Caco-2 (cell line): ENCODE measurements at regions not wholly inside any gene's neighbourhood (a gene's known extent, or its start where the extent isn't known, plus 50 kb on each side); places are given as distances from the start of the nearest gene placed in this dataset.

Experiments used
- BruUV-seq: library from RNA; stranded (reverse); fragments of 400-500 nt; replicated peaks from 2 replicates; lab custom pipeline; 2021; lab: Mats Ljungman, UMichigan
- CTCF ChIA-PET: fragments of 300-600 bp; sonication (Branson Sonifier 250); formaldehyde crosslinking; loops from one replicate; lab custom pipeline; 2022; ENCODE audit warnings: antibody characterized with exemption; lab: Charles Lee
- POLR2A ChIA-PET: fragments of 300-600 bp; sonication (Branson Sonifier 250); formaldehyde crosslinking; loops from one replicate; lab custom pipeline; 2022; ENCODE audit warnings: antibody characterized with exemption; lab: Charles Lee
- DNase-seq, 2 experiments: peaks; one replicate each; pipeline versions ENCODE4 v3.0.0 to v3.0.0-alpha.2; 2020 to 2022
- H3K27me3 ChIP-seq: replicated peaks from 2 replicates; pipeline ENCODE4 v1.6.0; 2011; ENCODE audit warnings: low read length; ENCODE audit not compliant: control insufficient read depth, insufficient read depth
- H3K36me3 ChIP-seq: 2 replicates; pipeline ENCODE4 v1.5.1; 2011; ENCODE audit warnings: low read length; ENCODE audit not compliant: control insufficient read depth, insufficient read depth
- H3K4me1 ChIP-seq: fragments of 250-450 bp; sonication (Bioruptor Pico); 2 replicates; pipeline ENCODE4 v1.5.1; 2020; ENCODE audit warnings: mild to moderate bottlenecking
- H3K4me3 ChIP-seq: 2 replicates; pipeline ENCODE4 v1.5.1; 2011; ENCODE audit warnings: low read depth, mild to moderate bottlenecking, control low read depth, low read length
- H3K9me3 ChIP-seq: fragments of 250-450 bp; sonication (Bioruptor Pico); 2 replicates; pipeline ENCODE4 v1.5.1; 2020; ENCODE audit warnings: mild to moderate bottlenecking, moderate library complexity
- H3K27ac Mint-ChIP-seq: one replicate; pipeline ENCODE4 v1.8.0; 2022; ENCODE audit warnings: mixed read lengths; ENCODE audit not compliant: unreplicated experiment
- H3K27me3 Mint-ChIP-seq: one replicate; pipeline ENCODE4 v1.8.0; 2022; ENCODE audit warnings: mixed read lengths; ENCODE audit not compliant: insufficient read depth, unreplicated experiment
- H3K36me3 Mint-ChIP-seq: one replicate; pipeline ENCODE4 v1.8.0; 2022; ENCODE audit warnings: mild to moderate bottlenecking, mixed read lengths; ENCODE audit not compliant: insufficient read depth, unreplicated experiment
- H3K4me1 Mint-ChIP-seq: one replicate; pipeline ENCODE4 v1.8.0; 2022; ENCODE audit warnings: low read depth, mixed read lengths; ENCODE audit not compliant: unreplicated experiment
- H3K4me3 Mint-ChIP-seq: one replicate; pipeline ENCODE4 v1.8.0; 2022; ENCODE audit warnings: mild to moderate bottlenecking, moderate library complexity, mixed read lengths; ENCODE audit not compliant: unreplicated experiment
- H3K9me3 Mint-ChIP-seq: one replicate; pipeline ENCODE4 v1.8.0; 2022; ENCODE audit warnings: mixed read lengths; ENCODE audit not compliant: unreplicated experiment
- CTCF ChIP-seq, 2 experiments: fragments of 200-600 bp in 1 of 2; IDR thresholded peaks; 1 replicate in 1 of 2; 2 replicates in 1 of 2; pipeline versions ENCODE4 v1.5.1 to v1.8.0; 2011 to 2022; ENCODE audit warnings: antibody characterized with exemption in 1 of 2, control low read depth in 1 of 2, inconsistent platforms in 1 of 2, low read depth in 1 of 2, low read length in 1 of 2, mild to moderate bottlenecking in 1 of 2, moderate library complexity in 1 of 2; ENCODE audit not compliant: insufficient read depth in 1 of 2, severe bottlenecking in 1 of 2, unreplicated experiment in 1 of 2
- intact Hi-C: fragments of 100-400 bp; cut with micrococcal nuclease; formaldehyde crosslinking; loops from one replicate; pipeline ENCODE4 v1.10.0; 2022; ENCODE audit not compliant: unreplicated experiment

GRCh38 chr3:59135096-59135495 lies 85.3 kb upstream of the CFAP20DC start:
- Mint-ChIP-seq H3K4me3 (no peak overlapping the region), H3K4me1 (no peaks in the 10 kb centered on the region), H3K9me3 (no peaks in the 10 kb centered on the region), H3K36me3 (no peaks in the 10 kb centered on the region), H3K27ac (no peak overlapping the region), H3K27me3 (peaks cover 3% of the 10 kb centered on the region)
- H3K4me1 ChIP-seq: no peaks in the 10 kb centered on the region
- no peaks in the 10 kb centered on the region for H3K36me3 ChIP-seq
- H3K9me3 ChIP-seq: no peaks in the 10 kb centered on the region
- no peak for DNase-seq
- ChIA-PET CTCF (no interaction called here), POLR2A (no interaction called here)
- TF ChIP-seq CTCF (IDR thresholded peaks at IDR 0.05; ENCODE audit: insufficient read depth in 1 of 2, low read depth in 1 of 2, low read length in 1 of 2, severe bottlenecking in 1 of 2, unreplicated experiment in 1 of 2): no peak
- intact Hi-C loops: no loop called here
- no TSS peak for BruUV-seq
- H3K4me3 ChIP-seq: no peak overlapping the region
- no peaks in the 10 kb centered on the region for H3K27me3 ChIP-seq

GRCh38 chr3:59133311-59133710 lies 83.5 kb upstream of the CFAP20DC start:
- CTCF ChIA-PET: no interaction called here

GRCh38 chr3:59131016-59131766 lies 81.4 kb upstream of the CFAP20DC start:
- H3K4me1 ChIP-seq: no peaks in the 10 kb centered on the region
- ChIA-PET POLR2A (no interaction called here), CTCF (no interaction called here)
- H3K9me3 ChIP-seq: no peaks in the 10 kb centered on the region
- no peak overlapping the region for H3K27ac Mint-ChIP-seq
- peaks cover 3% of the 10 kb centered on the region for H3K27me3 Mint-ChIP-seq
- H3K4me1 Mint-ChIP-seq: no peaks in the 10 kb centered on the region
- no peak for TF ChIP-seq CTCF (IDR thresholded peaks at IDR 0.05; ENCODE audit: insufficient read depth in 1 of 2, low read depth in 1 of 2, low read length in 1 of 2, severe bottlenecking in 1 of 2, unreplicated experiment in 1 of 2)
- H3K36me3 Mint-ChIP-seq: no peaks in the 10 kb centered on the region
- no TSS peak for BruUV-seq
- H3K27me3 ChIP-seq: no peaks in the 10 kb centered on the region
- intact Hi-C loops: no loop called here
- no peak overlapping the region for H3K4me3 ChIP-seq
- no peaks in the 10 kb centered on the region for H3K9me3 Mint-ChIP-seq
- H3K36me3 ChIP-seq: no peaks in the 10 kb centered on the region
- DNase-seq: no peak
- H3K4me3 Mint-ChIP-seq: no peak overlapping the region

More at GRCh38 chr3:59133311-59133710, 83.5 kb upstream of the CFAP20DC start:
- POLR2A ChIA-PET: no interaction called here
- H3K4me3 ChIP-seq: no peak overlapping the region
- H3K27me3 Mint-ChIP-seq: peaks cover 3% of the 10 kb centered on the region
- no peak overlapping the region for H3K4me3 Mint-ChIP-seq
- DNase-seq: no peak
- no peaks in the 10 kb centered on the region for H3K4me1 Mint-ChIP-seq
- H3K36me3 Mint-ChIP-seq: no peaks in the 10 kb centered on the region
- H3K4me1 ChIP-seq: no peaks in the 10 kb centered on the region
- no peak for TF ChIP-seq CTCF (IDR thresholded peaks at IDR 0.05; ENCODE audit: insufficient read depth in 1 of 2, low read depth in 1 of 2, low read length in 1 of 2, severe bottlenecking in 1 of 2, unreplicated experiment in 1 of 2)
- intact Hi-C loops: no loop called here
- no peaks in the 10 kb centered on the region for H3K9me3 Mint-ChIP-seq
- no peaks in the 10 kb centered on the region for H3K9me3 ChIP-seq
- BruUV-seq: no TSS peak
- no peaks in the 10 kb centered on the region for H3K27me3 ChIP-seq
- no peaks in the 10 kb centered on the region for H3K36me3 ChIP-seq
- H3K27ac Mint-ChIP-seq: no peak overlapping the region
